ENCODE measurements at regions not wholly inside any gene's neighbourhood (a gene's known extent, or its start where the extent isn't known, plus 50 kb on each side); places are given as distances from the start of the nearest gene placed in this dataset.
"Not testable (repeated sequence)": the region's sequence is repeated elsewhere in the genome, so short reads cannot be mapped to it uniquely, and the experiment has no call there.

DNA sequence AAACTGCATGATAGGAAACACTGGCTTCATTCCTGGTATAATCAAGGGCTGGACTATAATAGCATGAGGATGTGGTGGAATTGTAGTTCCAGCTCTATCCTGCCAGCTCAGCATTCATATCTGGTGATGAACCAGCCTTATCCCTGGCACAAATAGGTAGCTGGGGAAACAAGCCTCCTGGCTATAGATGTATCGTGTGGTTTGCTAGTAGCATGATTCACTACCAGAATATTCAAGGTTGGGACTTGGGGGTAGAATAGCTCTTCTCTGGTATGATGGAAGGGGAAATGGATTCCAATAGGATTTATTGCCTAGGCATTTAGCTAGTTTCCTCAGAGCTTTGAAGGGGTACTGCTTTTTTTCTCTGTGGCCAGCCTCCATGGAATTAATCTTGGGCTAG lies 532.8 kb downstream of the FBXO15 start:
- DNase-seq, result no peak

DNA sequence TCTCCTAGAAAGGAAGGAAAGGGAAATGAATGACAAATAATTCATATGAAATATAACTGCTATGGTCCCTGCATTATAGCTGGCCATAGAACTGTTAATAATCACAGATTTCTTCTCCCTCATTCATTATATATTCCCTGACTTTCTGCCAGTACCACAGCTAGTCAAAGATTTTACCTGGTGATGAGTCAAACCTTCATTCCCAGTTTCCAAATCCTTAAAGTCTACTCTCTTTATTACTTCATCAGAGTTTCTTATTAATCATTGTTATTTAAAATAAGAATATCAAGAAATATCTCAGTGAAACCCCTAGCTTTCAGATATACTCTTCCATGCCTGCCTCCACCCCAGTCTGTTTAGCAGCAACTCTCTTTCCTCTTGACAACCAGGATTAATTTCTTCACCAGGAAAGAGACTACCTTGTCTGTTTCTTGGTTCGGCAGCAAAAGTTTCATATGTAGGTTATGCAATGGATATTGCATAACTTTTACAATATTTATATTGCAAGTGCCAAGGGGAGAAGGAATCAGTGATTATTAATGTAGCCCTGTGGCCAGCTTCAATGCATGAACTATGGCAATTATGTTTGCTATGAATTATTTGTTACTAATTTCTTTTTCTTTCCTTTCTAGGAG lies 533.8 kb downstream of the FBXO15 start:
- no peak for DNase-seq

DNA sequence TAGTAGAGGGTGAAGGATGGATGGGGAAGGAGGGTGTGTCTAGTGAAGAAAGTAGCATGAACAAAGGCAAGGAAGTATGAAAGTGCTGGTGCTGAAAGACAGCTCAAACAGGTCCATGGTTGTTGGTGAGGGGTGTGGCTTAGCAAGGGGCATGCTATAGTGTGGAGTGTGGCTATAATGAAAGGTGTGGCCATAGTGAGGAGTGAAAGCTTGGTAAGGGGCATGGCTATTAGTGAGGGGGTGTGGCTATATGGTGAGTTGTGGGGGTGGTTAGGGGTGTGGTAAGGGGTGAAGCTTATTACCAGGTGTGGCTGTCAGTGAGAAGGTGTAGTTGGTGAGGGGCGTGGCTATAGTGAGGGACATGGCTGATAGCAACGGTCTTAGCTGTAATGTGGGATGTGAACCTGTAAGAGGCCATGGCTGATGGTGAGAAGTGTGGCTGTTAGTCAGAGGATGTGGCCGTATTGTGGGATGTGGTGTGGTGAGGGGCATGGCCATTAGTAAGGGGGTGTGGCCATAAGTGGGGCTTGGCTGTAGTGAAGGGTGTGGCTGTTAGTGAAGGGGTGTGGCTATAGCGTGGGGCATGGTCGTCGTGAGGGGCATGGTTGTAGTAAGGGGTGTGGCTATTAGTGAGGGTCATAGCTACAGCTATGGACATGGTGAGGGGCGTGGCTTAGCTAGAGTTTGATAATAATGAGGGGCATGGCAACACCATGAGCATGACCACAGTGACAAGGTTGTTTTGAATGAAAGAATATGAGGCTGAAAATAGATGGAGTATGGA lies 549.6 kb downstream of the FBXO15 start:
- no peak for DNase-seq

GRCh38 chr18:73594749-73595148 lies 552.9 kb downstream of the FBXO15 start:
- no peak for DNase-seq

- DNase-seq, result no peak
Observed at GRCh38 chr18:73593207-73593606, 554.4 kb downstream of the FBXO15 start.

DNA sequence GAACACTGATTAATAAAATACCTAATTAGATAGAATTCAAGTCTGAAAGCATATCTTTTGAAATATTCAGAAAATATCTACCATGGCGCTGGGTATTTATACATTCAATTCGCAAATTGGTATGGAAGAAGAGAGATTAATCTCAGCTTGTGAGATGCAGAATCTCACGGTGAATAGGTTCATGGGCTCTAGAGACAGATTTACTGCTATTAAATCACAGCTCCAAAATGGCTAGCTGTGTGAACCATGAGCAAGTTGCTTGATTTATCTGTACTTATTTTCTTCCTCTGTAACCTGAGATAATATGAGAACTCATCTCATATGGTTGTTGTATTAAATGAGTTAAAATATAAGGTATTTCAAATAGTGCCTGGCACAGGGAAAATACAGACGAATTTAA lies 556.7 kb downstream of the FBXO15 start:
- DNase-seq, result no peak

- DNase-seq, result no peak
Observed at GRCh38 chr18:73579698-73580097, 567.9 kb downstream of the FBXO15 start.

DNA sequence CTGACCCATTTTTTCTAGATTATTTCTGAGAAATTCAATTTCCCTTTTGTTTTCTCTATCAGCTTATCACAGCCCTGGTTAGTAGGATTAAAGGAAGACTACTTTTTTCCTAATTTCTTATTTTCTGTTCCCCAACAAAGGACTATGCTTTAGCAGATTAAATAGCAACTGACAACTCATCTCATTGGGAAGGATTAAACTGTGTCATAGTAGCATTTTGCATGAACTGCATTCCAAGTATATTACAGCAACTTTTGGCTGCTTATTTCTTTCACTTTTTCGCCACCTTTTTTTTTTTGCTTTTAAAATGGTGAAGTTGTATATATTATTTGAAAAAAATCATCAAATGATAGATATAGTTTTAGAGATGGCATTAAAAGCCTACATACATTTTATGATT lies 570.3 kb downstream of the FBXO15 start:
- no peak for DNase-seq

DNA sequence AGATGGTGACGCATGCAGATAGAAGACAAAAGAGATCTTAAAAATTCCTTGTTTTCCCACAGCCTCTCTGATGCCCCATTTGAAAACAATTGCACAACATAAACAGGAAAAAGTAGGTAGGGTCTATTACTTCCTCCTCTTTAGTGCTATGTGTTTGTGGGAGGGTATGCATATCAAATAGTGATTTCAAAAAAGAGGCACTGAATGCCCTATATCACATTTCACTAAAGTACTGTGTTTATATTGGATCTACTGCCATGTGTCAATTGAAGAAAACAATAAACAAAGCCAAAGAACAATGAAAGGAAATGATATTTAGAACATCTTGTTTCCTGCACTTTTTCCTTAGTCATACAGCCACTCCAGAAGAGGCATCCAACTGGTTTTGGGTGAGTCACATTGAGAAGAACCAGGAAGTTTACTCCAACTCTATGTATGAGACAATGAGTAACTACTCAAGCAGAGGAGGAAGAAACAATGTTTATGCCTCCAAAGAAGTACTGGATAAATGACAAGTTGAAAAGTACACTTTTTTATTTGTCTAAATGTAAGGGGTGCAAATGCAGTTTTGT lies 583.6 kb downstream of the FBXO15 start:
- no peak for DNase-seq

- DNase-seq, result no peak
Observed at GRCh38 chr18:73563345-73563744, 584.3 kb downstream of the FBXO15 start.

GRCh38 chr18:73556904-73557303 lies 590.7 kb downstream of the FBXO15 start:
- DNase-seq, result no peak

- DNase-seq, result no peak
Observed at GRCh38 chr18:73552171-73552570, 595.5 kb downstream of the FBXO15 start.

DNA sequence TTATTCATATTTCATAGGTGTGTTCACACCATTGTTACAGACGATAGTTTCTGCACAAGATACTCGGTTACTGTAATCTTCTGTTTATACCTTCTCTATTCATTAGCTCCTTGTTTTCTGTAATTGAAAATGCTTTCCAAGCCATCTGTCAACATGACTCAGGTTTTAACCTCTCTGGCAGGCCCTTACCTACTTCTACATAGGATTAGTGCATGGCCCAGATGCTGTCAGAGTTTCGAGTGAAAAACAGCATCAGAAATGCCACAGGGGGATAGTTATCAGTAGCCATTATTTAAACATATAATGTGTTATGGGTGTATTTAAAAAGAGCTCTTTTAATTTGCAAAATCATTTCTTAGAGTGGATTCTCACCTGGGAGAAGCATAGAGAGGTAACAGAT lies 596.4 kb downstream of the FBXO15 start:
- no peak for DNase-seq

GRCh38 chr18:73549236-73549635 lies 598.4 kb downstream of the FBXO15 start:
- DNase-seq, result no peak

DNA sequence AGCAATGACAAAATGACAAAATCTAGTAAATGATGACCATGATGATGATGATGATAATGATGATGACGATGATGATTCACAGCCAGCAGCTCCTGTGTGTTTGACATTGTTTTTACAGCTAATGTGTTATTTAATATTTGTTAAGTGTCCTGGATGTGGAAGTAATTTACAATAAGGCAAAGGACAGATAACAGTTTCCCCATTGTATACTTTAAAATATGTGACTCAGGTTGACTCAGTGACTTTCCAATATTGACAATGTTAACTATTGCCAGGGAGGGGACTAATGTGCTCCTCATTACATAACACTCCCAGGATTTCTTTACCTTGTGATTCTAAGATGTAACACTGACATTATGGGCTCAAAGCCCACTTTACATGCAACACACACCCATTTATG lies 602.2 kb downstream of the FBXO15 start:
- DNase-seq, result no peak

DNA sequence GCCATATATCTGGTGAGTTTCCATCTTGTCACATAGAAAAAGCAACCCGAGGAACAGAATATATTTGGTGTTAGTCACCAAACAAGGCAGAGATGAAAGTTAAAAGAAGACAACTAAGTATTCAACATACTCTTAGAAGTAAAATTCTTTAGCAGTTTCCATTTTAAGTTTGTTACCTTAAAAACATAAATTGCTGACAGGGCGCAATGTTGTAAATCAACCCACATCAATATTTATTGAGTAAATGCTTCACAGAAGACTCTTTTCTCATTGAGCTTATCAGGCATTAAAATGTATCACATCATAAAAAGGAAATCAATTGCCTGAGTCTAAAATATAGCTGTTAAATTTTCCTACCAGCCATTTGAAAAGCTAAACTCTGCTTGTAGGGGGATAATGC lies 603.0 kb downstream of the FBXO15 start:
- DNase-seq, result no peak

GRCh38 chr18:73544032-73544431 lies 603.6 kb downstream of the FBXO15 start:
- no peak for DNase-seq

- no peak for DNase-seq
Observed at GRCh38 chr18:73535990-73536389, 611.6 kb downstream of the FBXO15 start.

GRCh38 chr18:73535189-73535588 lies 612.4 kb downstream of the FBXO15 start:
- no peak for DNase-seq

DNA sequence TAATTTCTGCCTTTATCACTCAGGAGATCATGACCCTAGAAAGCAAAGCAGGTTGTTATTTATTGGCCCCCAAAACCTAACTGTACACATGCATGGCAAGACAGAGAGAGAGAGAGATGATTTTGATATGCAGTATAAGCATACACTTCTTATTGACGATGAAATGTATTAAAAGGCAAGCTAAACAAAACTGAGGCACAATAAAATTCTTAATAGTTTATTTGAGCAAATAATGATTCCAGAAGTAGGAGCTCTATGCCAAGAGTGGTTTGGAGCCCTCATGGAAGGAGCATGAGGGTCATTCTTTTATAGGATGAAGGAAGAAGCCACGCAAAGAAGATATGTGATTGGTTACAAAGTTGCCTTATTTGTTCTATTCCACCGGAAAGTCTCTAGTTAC lies 616.0 kb downstream of the FBXO15 start:
- DNase-seq, result no peak

DNA sequence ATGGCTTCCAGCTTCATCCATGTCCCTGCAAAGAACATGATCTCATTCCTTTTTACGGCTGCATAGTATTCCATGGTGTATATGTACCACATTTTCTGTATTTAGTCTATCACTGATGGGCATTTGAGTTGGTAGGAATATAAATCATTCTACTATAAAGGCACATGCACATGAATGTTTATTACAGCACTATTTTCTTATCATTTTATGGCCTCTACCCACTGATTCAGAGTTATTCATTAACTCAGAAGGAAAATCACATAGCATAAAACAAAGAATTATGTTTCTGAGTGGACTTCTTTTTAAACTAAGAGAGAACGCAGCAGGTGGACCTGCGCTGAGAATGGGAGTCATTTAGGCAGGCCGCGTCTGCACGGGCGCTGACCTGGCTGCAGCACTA lies 619.6 kb downstream of the FBXO15 start:
- no peak for DNase-seq

- no peak for DNase-seq
Observed at GRCh38 chr18:73520229-73520628, 627.4 kb downstream of the FBXO15 start.

- not testable (repeated sequence) for DNase-seq
Observed at GRCh38 chr18:73516056-73516455, 631.6 kb downstream of the FBXO15 start.

DNA sequence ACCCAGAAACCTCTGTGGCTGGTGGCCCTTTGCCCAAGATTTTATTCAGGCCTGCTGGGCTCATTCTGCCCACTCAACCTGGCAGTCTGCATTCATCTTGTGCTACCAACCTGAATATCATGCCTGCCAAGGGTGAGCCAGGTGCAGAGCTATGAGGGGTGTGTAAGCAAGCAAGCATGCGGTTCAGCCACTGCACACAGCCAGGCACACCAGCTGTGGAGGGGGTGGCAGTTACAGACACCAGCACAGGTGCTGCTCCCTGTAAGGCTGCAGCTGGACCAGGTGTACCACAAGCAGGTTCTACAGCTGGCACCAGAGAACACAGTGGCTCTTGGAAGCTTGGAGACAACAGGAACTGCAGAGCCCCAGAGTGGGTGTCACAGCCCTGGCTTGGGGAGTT lies 633.2 kb downstream of the FBXO15 start:
- DNase-seq, result no peak
